Choroid plexus epithelial cell (primary cell): ENCODE measurements at regions not wholly inside any gene's neighbourhood (a gene's known extent, or its start where the extent isn't known, plus 50 kb on each side); places are given as distances from the start of the nearest gene placed in this dataset.

Experiments
- DNase-seq: peaks from one replicate; pipeline ENCODE4 v3.0.0-alpha.2; 2010; ENCODE audit warnings: low read depth
- H3K4me3 ChIP-seq: 2 replicates; pipeline ENCODE4 v1.5.1; 2011; ENCODE audit warnings: low read depth, mild to moderate bottlenecking, control low read depth, low read length, moderate library complexity
- TF ChIP-seq, protein P1 (sequence below): conservative IDR thresholded peaks from 2 replicates; pipeline ENCODE4 v1.5.1; 2011; ENCODE audit warnings: low read depth, mild to moderate bottlenecking, control low read depth, inconsistent platforms, low read length, moderate library complexity

DNA sequence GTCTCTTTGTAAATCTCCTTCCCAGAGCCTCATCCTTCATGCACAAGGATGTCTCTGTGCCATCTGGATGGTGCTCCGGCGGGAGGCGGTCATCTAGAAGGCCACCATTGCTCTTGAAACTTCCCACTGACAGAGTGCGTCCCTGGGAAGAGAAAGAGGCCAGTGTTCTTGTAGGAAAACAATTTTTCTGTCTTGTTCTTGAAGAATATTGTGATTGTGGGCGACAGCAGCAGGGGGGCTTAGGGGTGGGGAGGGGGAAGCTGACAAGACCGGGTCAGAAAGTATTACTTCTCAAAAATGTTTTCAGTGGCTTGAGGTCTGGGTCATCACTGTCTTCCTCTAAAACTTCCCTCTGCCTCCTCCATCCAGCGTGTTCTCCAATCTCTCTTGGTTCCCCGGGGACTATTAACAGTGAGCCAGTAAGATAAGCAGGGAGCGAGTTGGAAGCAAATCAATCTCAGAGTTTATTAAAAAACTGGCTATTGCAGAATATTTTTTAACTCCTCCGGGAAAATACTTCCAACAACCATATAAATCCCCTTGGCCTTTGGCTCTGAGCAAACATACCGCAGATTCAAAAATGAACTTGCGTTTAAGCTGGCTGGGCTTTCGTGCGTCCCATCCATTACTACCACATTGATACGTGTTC lies 597.8 kb upstream of the MGMT start:
- TF ChIP-seq, protein P1, sequence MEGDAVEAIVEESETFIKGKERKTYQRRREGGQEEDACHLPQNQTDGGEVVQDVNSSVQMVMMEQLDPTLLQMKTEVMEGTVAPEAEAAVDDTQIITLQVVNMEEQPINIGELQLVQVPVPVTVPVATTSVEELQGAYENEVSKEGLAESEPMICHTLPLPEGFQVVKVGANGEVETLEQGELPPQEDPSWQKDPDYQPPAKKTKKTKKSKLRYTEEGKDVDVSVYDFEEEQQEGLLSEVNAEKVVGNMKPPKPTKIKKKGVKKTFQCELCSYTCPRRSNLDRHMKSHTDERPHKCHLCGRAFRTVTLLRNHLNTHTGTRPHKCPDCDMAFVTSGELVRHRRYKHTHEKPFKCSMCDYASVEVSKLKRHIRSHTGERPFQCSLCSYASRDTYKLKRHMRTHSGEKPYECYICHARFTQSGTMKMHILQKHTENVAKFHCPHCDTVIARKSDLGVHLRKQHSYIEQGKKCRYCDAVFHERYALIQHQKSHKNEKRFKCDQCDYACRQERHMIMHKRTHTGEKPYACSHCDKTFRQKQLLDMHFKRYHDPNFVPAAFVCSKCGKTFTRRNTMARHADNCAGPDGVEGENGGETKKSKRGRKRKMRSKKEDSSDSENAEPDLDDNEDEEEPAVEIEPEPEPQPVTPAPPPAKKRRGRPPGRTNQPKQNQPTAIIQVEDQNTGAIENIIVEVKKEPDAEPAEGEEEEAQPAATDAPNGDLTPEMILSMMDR, result no peak
- DNase-seq, result no peak
- H3K4me3 ChIP-seq, result no peak overlapping the region

DNA sequence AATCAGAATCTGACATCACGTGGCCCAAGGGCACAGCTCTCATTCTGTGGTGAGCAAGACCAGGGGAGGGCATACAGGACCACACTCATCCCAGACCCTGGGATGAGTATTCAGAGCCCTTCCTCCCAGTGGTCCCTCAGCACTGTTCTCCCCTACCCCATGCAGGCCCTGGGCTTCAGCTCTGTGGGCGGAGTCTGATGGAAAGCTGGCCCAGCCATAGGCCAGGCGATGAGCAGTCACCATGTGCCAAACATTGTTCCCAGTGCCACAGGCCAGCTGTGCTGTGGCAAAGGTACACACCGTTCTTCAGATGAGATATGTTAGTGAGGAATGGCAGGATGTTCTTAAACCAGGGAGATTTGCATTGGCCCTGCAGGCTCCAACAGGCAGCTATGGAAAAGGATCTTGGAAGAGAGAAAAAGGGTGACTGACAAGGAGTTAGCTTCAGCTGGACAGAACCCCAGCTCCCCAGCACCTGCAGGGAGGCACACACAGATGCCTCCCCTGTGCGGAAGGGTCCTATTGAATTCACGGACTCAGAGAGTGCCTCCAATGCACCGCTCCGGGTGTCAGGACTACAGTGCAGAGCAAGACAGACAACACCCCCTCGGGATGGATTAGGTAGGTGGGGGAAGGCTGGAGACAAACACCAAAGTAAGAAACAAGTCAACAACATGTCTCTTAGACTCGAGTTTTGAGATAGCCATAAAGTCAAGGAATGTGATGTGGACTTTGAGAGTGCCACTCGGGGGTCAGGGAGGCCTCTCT lies 596.0 kb upstream of the MGMT start:
- TF ChIP-seq, protein P1, result no peak
- H3K4me3 ChIP-seq, result no peak overlapping the region
- DNase-seq, result no peak

DNA sequence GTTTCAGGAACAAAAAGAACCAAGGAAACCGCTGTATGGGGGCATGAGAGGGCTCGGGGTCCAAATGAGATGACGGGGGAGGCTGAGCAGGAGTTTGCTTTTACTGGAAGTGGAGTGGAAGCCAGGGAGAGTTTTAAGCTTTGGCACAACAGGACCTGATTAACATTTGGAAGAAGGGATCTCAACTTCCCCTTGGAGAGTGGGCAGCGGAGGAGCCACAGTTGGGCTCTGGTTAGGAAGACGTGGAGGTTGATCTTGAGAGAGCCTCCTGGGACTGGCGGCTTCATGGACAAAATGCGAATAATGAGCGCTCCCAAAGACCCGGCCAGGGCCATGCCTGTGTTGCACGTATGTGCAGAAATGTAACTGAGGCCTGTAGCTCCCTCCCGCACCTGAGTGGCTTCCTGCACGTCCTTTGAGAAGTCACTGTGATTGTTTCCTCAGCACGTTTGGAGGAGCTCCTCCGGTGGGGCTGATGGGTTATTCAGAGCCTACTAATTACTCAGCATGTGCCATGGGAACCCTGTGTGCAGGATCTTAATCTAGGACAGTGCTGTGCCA lies 595.3 kb upstream of the MGMT start:
- no peak overlapping the region for H3K4me3 ChIP-seq
- TF ChIP-seq, protein P1, result no peak

DNA sequence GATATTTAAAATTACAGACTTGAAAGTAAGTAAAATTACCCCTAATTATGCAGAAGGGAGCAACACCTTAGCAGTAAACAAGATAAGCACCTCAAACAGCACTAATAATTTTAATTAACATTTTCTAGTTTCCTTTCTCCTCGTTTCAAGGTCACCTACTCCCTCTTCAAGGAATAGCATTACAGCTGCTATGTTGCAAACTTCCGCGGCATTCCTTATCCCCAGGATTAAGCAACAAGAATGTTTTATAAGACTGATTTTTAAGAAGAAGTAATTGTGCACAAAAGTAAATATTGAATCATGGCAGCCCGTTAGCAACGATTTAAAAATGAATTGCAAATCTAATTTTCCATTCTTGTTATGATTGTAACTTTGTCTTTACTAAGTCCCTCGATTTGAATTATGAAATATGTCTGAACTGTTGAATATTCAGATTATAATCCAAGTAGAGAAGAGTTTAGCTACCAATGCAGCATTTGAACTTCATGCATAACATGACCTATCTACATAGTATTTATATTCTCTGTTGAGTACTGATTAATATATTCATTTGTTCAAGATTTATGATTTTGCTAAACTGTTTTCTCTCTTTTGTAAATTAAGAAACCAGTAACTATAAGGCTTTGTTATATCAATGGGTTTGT lies 593.5 kb upstream of the MGMT start:
- TF ChIP-seq, protein P1, result no peak
- H3K4me3 ChIP-seq, result no peak overlapping the region
- DNase-seq, result no peak

More for the DNA sequence above, 595.3 kb upstream of the MGMT start:
- no peak for DNase-seq

DNA sequence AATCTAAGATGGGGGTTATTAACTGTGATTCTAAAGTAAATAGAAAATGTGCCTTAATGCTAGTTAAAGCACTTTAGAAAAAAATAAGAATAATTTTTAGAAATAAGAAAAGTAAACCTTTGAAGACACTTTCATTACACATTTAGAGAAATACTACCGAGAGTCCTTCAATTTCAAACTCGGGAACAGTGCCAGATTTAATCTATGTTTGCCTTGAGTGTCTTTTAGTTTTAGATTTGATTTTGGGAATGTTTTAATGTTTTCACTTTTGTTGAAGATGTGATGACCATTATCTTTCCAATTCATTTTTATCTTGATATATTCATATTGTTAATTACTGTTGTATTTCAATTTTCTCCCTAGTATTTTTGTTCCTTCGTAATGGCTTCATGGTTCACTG lies 592.7 kb upstream of the MGMT start:
- no peak for DNase-seq
- TF ChIP-seq, protein P1, result no peak
- H3K4me3 ChIP-seq, result no peak overlapping the region

DNA sequence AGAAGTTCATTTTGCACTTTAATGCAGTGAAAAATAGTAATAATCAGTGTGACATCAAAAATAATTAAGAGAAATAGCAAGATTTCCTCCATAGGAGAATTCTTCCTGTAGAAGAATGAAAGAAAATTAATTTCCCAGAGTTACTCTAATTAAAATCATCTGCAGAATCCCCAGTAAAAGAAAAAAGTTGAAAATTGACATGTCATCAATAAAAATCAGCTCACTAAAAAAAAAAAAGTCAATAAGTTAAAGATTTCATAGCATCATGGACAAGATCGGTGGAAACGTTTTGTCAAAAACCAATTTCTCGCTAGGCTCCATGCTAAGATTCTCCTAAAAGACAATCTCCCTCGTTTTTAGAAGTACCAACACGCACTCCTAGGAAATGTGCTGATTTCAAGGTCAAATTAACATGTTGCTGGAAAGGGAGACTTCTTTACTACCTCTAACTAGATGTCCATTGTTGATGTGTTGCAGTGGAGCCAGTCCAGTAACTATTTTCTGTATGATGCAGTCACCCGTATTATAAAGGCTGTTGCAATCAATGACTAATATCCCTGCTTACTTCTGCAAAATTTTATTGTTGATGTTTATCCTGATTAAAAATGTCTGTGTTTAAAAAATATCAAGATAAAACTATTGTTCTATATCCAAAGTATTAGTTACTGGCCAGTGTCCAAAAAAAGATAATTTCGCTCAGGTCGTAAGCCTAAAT lies 591.9 kb upstream of the MGMT start:
- TF ChIP-seq, protein P1, result no peak
- DNase-seq, result no peak
- H3K4me3 ChIP-seq, result no peak overlapping the region
